NT2/D1 (cell line): ENCODE measurements at regions not wholly inside any gene's neighbourhood (a gene's known extent, or its start where the extent isn't known, plus 50 kb on each side); places are given as distances from the start of the nearest gene placed in this dataset.

ENCODE experiments used
- DNase-seq: peaks from one replicate; pipeline ENCODE4 v3.0.0-alpha.2; 2011; ENCODE audit warnings: low read depth, low spot score
- H3K27me3 ChIP-seq: 2 replicates; pipeline ENCODE4 v1.6.0; 2011; ENCODE audit warnings: mild to moderate bottlenecking; ENCODE audit not compliant: insufficient read length, insufficient read depth
- H3K36me3 ChIP-seq: 2 replicates; pipeline ENCODE4 v1.6.1; 2011; ENCODE audit warnings: mild to moderate bottlenecking, low read length, mixed read lengths; ENCODE audit not compliant: insufficient read depth, insufficient read length
- H3K4me1 ChIP-seq: 2 replicates; pipeline ENCODE4 v1.5.1; 2011; ENCODE audit not compliant: insufficient read depth, insufficient read length
- H3K4me3 ChIP-seq: 2 replicates; pipeline ENCODE4 v1.5.1; 2011; ENCODE audit warnings: low read depth; ENCODE audit not compliant: insufficient read length
- H3K9ac ChIP-seq: 2 replicates; pipeline ENCODE4 v1.6.0; 2011; ENCODE audit warnings: low read depth; ENCODE audit not compliant: insufficient read length
- H3K9me3 ChIP-seq: 2 replicates; pipeline ENCODE4 v1.5.1; 2011; ENCODE audit warnings: mild to moderate bottlenecking, low read length; ENCODE audit not compliant: insufficient read depth
- SUZ12 ChIP-seq: IDR thresholded peaks from 2 replicates; pipeline ENCODE4 v1.6.1; 2011; ENCODE audit not compliant: insufficient read length, insufficient read depth; ENCODE audit errors: extremely low read depth
- YY1 ChIP-seq: IDR thresholded peaks from 2 replicates; pipeline ENCODE4 v1.6.1; 2011; ENCODE audit not compliant: insufficient read length, insufficient read depth
- ZNF274 ChIP-seq: IDR thresholded peaks from 2 replicates; pipeline ENCODE4 v1.6.1; 2011; ENCODE audit warnings: mild to moderate bottlenecking, low read depth, low read length

GRCh38 chr12:31201382-31201781 is 124.6 kb downstream of the SINHCAF start:
- no peak for DNase-seq
- no peak overlapping the region for H3K4me3 ChIP-seq
- no peaks in the 10 kb centered on the region for H3K36me3 ChIP-seq
- TF ChIP-seq YY1, result no peak
- TF ChIP-seq ZNF274, result no peak
- TF ChIP-seq SUZ12, result no peak
- no peaks in the 10 kb centered on the region for H3K9me3 ChIP-seq
- no peaks in the 10 kb centered on the region for H3K4me1 ChIP-seq
- no peak overlapping the region for H3K9ac ChIP-seq
- no peaks in the 10 kb centered on the region for H3K27me3 ChIP-seq

- Histone ChIP-seq H3K9ac (no peak overlapping the region), H3K4me3 (no peak overlapping the region), H3K27me3 (no peaks in the 10 kb centered on the region), H3K9me3 (no peaks in the 10 kb centered on the region), H3K36me3 (no peaks in the 10 kb centered on the region), H3K4me1 (no peaks in the 10 kb centered on the region)
- no peak for DNase-seq
- no peak for TF ChIP-seq SUZ12
- no peak for TF ChIP-seq YY1
- no peak for TF ChIP-seq ZNF274
Measured at GRCh38 chr12:31203261-31203660, 122.7 kb downstream of the SINHCAF start.

- DNase-seq, result no peak
Measured at GRCh38 chr12:31205054-31205453, 120.9 kb downstream of the SINHCAF start.

GRCh38 chr12:31206038-31206670 is 119.8 kb downstream of the SINHCAF start:
- H3K36me3 ChIP-seq, result no peaks in the 10 kb centered on the region
- peak; percentile 63 for DNase-seq
- H3K9ac ChIP-seq, result no peak overlapping the region
- H3K4me1 ChIP-seq, result no peaks in the 10 kb centered on the region
- H3K9me3 ChIP-seq, result no peaks in the 10 kb centered on the region
- H3K27me3 ChIP-seq, result no peaks in the 10 kb centered on the region
- TF ChIP-seq SUZ12, result no peak
- no peak for TF ChIP-seq ZNF274
- TF ChIP-seq YY1, result no peak
- H3K4me3 ChIP-seq, result no peak overlapping the region

More at GRCh38 chr12:31205054-31205453, 120.9 kb downstream of the SINHCAF start:
- TF ChIP-seq SUZ12, result no peak
- no peak for TF ChIP-seq ZNF274
- no peak for TF ChIP-seq YY1
- Histone ChIP-seq H3K9ac (no peak overlapping the region), H3K27me3 (no peaks in the 10 kb centered on the region), H3K4me1 (no peaks in the 10 kb centered on the region), H3K36me3 (no peaks in the 10 kb centered on the region), H3K4me3 (no peak overlapping the region), H3K9me3 (no peaks in the 10 kb centered on the region)

GRCh38 chr12:31207799-31208465 is 118.0 kb downstream of the SINHCAF start:
- H3K9ac ChIP-seq, result no peak overlapping the region
- no peaks in the 10 kb centered on the region for H3K9me3 ChIP-seq
- H3K4me1 ChIP-seq, result no peaks in the 10 kb centered on the region
- no peak for DNase-seq
- H3K27me3 ChIP-seq, result no peaks in the 10 kb centered on the region
- no peak overlapping the region for H3K4me3 ChIP-seq
- no peak for TF ChIP-seq SUZ12
- no peak for TF ChIP-seq YY1
- TF ChIP-seq ZNF274, result no peak
- no peaks in the 10 kb centered on the region for H3K36me3 ChIP-seq

- H3K4me1 ChIP-seq, result no peaks in the 10 kb centered on the region
- no peaks in the 10 kb centered on the region for H3K9me3 ChIP-seq
- H3K9ac ChIP-seq, result no peak overlapping the region
- H3K27me3 ChIP-seq, result no peaks in the 10 kb centered on the region
- no peak for TF ChIP-seq SUZ12
- TF ChIP-seq ZNF274, result no peak
- TF ChIP-seq YY1, result no peak
- H3K4me3 ChIP-seq, result no peak overlapping the region
- no peaks in the 10 kb centered on the region for H3K36me3 ChIP-seq
- DNase-seq, result no peak
Measured at GRCh38 chr12:31210104-31210503, 115.8 kb downstream of the SINHCAF start.

- TF ChIP-seq ZNF274 (no peak), YY1 (no peak), SUZ12 (no peak)
- H3K9me3 ChIP-seq, result no peaks in the 10 kb centered on the region
- no peaks in the 10 kb centered on the region for H3K4me1 ChIP-seq
- no peak for DNase-seq
- no peak overlapping the region for H3K4me3 ChIP-seq
- no peaks in the 10 kb centered on the region for H3K27me3 ChIP-seq
- no peaks in the 10 kb centered on the region for H3K36me3 ChIP-seq
- no peak overlapping the region for H3K9ac ChIP-seq
Measured at GRCh38 chr12:31210541-31210940, 115.4 kb downstream of the SINHCAF start.
